GM19372 (cell line): ENCODE measurements at regions not wholly inside any gene's neighbourhood (a gene's known extent, or its start where the extent isn't known, plus 50 kb on each side); places are given as distances from the start of the nearest gene placed in this dataset.

Experiments
- ATAC-seq: cut with Tn5 transposase; IDR thresholded peaks from one replicate; pipeline ENCODE4 v1.9.1; 2021; ENCODE audit warnings: mild to moderate bottlenecking, low read depth, moderate library complexity; ENCODE audit not compliant: unreplicated experiment

- ATAC-seq: no peak
Measured at GRCh38 chr18:77439888-77440287, 190.2 kb downstream of the GALR1 start.

GRCh38 chr18:77442393-77442792, 192.7 kb downstream of the GALR1 start:
- no peak for ATAC-seq

GRCh38 chr18:77444385-77444784, 194.7 kb downstream of the GALR1 start:
- no peak for ATAC-seq

GRCh38 chr18:77448046-77448445, 198.4 kb downstream of the GALR1 start:
- ATAC-seq: no peak

GRCh38 chr18:77455004-77455403, 205.4 kb downstream of the GALR1 start:
- no peak for ATAC-seq

GRCh38 chr18:77457681-77458080, 208.0 kb downstream of the GALR1 start:
- no peak for ATAC-seq

GRCh38 chr18:77461062-77461688, 211.5 kb downstream of the GALR1 start:
- no peak for ATAC-seq

GRCh38 chr18:77464917-77465316, 215.3 kb downstream of the GALR1 start:
- no peak for ATAC-seq

- no peak for ATAC-seq
Measured at GRCh38 chr18:77466890-77467289, 217.2 kb downstream of the GALR1 start.

- no peak for ATAC-seq
Measured at GRCh38 chr18:77469131-77469530, 219.5 kb downstream of the GALR1 start.

GRCh38 chr18:77470569-77471413, 221.1 kb downstream of the GALR1 start:
- no peak for ATAC-seq

GRCh38 chr18:77472509-77472908, 222.9 kb downstream of the GALR1 start:
- ATAC-seq: no peak

GRCh38 chr18:77478646-77479442, 229.2 kb downstream of the GALR1 start:
- no peak for ATAC-seq

GRCh38 chr18:77481541-77481940, 231.9 kb downstream of the GALR1 start:
- no peak for ATAC-seq

- no peak for ATAC-seq
Measured at GRCh38 chr18:77482190-77483085, 232.8 kb downstream of the GALR1 start.

- ATAC-seq: no peak
Measured at GRCh38 chr18:77486985-77487384, 237.3 kb downstream of the GALR1 start.

- no peak for ATAC-seq
Measured at GRCh38 chr18:77487951-77488740, 238.5 kb downstream of the GALR1 start.

- no peak for ATAC-seq
Measured at GRCh38 chr18:77495079-77495478, 245.4 kb downstream of the GALR1 start.

GRCh38 chr18:77495982-77496690, 246.5 kb downstream of the GALR1 start:
- no peak for ATAC-seq
